HUDEP-2 (cell line): ENCODE measurements at regions not wholly inside any gene's neighbourhood (a gene's known extent, or its start where the extent isn't known, plus 50 kb on each side); places are given as distances from the start of the nearest gene placed in this dataset.
"Not testable (repeated sequence)": the region's sequence is repeated elsewhere in the genome, so short reads cannot be mapped to it uniquely, and the experiment has no call there.

Experiments used
- DNase-seq, 76 experiments: peaks; one replicate each; lab custom pipeline; 2025; ENCODE audit not compliant: unreplicated experiment in 76 of 76; lab: John Stamatoyannopoulos, UW

GRCh38 chr12:20150835-20151422 lies 217.4 kb upstream of the PDE3A start:
- no peak for DNase-seq

GRCh38 chr12:20154052-20154451 lies 214.3 kb upstream of the PDE3A start:
- no peak for DNase-seq

GRCh38 chr12:20155374-20155773 lies 213.0 kb upstream of the PDE3A start:
- DNase-seq, result no peak

GRCh38 chr12:20160899-20161298 lies 207.4 kb upstream of the PDE3A start:
- not testable (repeated sequence) for DNase-seq

GRCh38 chr12:20174528-20175175 lies 193.7 kb upstream of the PDE3A start:
- no peak for DNase-seq

GRCh38 chr12:20175704-20176388 lies 192.5 kb upstream of the PDE3A start:
- DNase-seq, result no peak

- no peak for DNase-seq
Measured at GRCh38 chr12:20181416-20182180, 186.7 kb upstream of the PDE3A start.

- DNase-seq, result no peak
Measured at GRCh38 chr12:20183563-20183962, 184.8 kb upstream of the PDE3A start.

GRCh38 chr12:20184514-20184913 lies 183.8 kb upstream of the PDE3A start:
- no peak for DNase-seq

GRCh38 chr12:20187456-20187855 lies 180.9 kb upstream of the PDE3A start:
- no peak for DNase-seq

- no peak for DNase-seq
Measured at GRCh38 chr12:20188930-20189653, 179.2 kb upstream of the PDE3A start.

- no peak for DNase-seq
Measured at GRCh38 chr12:20189767-20190166, 178.6 kb upstream of the PDE3A start.

- DNase-seq, result no peak
Measured at GRCh38 chr12:20194171-20194570, 174.2 kb upstream of the PDE3A start.

- DNase-seq, result no peak
Measured at GRCh38 chr12:20196767-20197166, 171.6 kb upstream of the PDE3A start.

- no peak for DNase-seq
Measured at GRCh38 chr12:20197411-20197810, 170.9 kb upstream of the PDE3A start.

GRCh38 chr12:20199780-20200179 lies 168.6 kb upstream of the PDE3A start:
- no peak for DNase-seq

- no peak for DNase-seq
Measured at GRCh38 chr12:20201733-20202132, 166.6 kb upstream of the PDE3A start.

- no peak for DNase-seq
Measured at GRCh38 chr12:20205854-20206253, 162.5 kb upstream of the PDE3A start.

GRCh38 chr12:20206410-20206809 lies 161.9 kb upstream of the PDE3A start:
- DNase-seq, result no peak

- no peak for DNase-seq
Measured at GRCh38 chr12:20210621-20211215, 157.6 kb upstream of the PDE3A start.
